Erythroblast (primary cell): ENCODE measurements at regions not wholly inside any gene's neighbourhood (a gene's known extent, or its start where the extent isn't known, plus 50 kb on each side); places are given as distances from the start of the nearest gene placed in this dataset.

Experiments
- GATA1 ChIP-seq: IDR thresholded peaks from 2 replicates; pipeline ENCODE4 v1.6.1; 2011; ENCODE audit warnings: low read depth, mild to moderate bottlenecking, control low read depth, low read length, moderate library complexity
- POLR2A ChIP-seq: IDR thresholded peaks from 2 replicates; pipeline ENCODE4 v1.6.1; 2011; ENCODE audit warnings: mild to moderate bottlenecking, low read length

DNA sequence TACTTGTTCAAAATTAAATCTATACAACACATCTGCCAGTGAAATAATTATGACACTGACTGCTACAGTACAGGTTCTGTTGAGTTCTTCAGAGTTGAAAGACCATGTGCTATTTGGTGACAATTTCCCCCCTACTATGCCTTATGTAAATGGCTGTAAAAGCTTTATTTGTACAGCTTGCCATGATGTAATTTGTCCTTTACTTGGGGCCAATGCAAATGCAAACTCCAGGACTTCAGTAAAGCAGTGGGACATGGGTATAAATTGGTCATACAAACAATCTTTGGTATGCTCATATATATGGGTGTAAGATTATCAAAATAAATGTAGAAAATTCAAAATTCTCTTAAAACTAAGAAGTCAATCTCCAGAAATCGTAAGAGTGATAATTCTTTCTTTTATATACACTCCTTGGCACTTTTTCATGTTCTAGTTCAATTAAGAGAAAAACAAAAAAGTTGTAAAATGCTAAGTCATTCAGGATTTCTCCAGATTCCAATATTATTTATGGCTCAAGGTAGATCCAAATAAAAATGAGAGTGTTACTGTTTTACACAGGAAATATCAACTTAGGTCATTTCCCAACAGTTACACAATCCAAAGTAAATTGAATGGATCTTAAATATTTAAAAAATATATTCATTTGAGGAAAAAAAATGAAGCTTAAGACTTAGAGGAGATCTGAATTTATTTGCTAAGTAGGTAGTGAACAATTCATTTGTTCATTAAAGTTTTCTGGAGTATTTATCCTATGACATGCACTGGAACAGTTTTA lies 1310.5 kb upstream of the CITED2 start:
- TF ChIP-seq POLR2A (no peak), GATA1 (no peak)
